ENCODE measurements at regions not wholly inside any gene's neighbourhood (a gene's known extent, or its start where the extent isn't known, plus 50 kb on each side); places are given as distances from the start of the nearest gene placed in this dataset.

GRCh38 chr2:16607301-16607700 lies 58.3 kb downstream of the CYRIA start (continued):
- TF ChIP-seq CEBPB (IDR thresholded peaks at IDR 0.05; ENCODE audit: low read depth, low read length) (no peak), JUN (IDR thresholded peaks at IDR 0.05; ENCODE audit: low read depth, low read length) (no peak), RNF2 (IDR thresholded peaks at IDR 0.05; ENCODE audit: borderline replicate concordance, low read depth, low read length, missing control alignments, poor library complexity, severe bottlenecking) (no peak)

Data from H1 (cell line).